ENCODE measurements at regions not wholly inside any gene's neighbourhood (a gene's known extent, or its start where the extent isn't known, plus 50 kb on each side); places are given as distances from the start of the nearest gene placed in this dataset.

DNA sequence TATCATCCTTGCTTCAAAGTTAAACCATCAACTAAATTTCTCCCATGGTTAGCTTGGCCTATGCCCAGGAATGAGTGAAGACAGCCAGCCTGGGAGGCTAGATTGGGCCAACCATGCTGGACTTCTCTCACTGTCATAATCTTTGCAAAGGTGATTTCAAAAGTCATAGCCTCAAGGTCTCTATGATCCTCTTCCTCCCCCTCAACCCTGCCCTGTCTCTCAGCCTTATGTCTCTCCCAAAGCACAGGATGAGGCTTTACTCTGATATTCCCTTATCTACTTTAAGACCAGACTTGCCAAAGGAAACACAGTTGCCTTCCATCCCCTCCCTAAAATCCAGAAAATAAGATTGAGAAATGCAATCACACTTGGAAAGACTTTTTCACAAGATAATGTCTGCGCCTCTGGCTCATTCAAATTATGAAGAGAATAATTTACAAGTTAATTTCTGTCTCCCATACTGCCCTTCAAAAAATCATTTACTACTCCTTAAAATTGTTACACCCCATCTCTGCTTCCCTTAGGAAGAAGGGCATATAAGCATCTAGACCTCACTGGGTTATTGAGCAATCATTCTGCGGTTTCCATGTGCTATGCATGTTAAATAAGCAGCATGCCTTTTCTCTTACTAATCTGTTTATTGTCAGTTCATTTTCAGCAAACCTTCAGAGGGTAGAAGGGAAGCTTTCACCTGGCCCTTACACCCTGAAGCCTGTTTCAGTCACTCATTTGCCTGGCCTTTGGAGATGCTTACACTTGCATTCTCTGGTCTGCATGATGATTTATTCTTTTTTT, 113.8 kb upstream of the ANKRD55 start:
- DNase-seq, result peak; percentile 82 to 94
- no CpG with 5 or more reads among the region's 2 CpGs for WGBS (ENCODE audit: extremely low coverage, insufficient coverage, insufficient read length)
- peak overlapping the region; percentile 33 for H2BK12ac ChIP-seq (ENCODE audit: low read length)
- no peaks in the 10 kb centered on the region for H3K27me3 ChIP-seq (ENCODE audit: insufficient read depth, low read length)
- no peak overlapping the region for H4K8ac ChIP-seq (ENCODE audit: low read depth, low read length)
- no peak overlapping the region for H3K23ac ChIP-seq (ENCODE audit: low read length)
- peak overlapping the region; percentile 64 for H3K27ac ChIP-seq (ENCODE audit: low read depth, low read length)
- H3K79me1 ChIP-seq (ENCODE audit: low read length), result peaks cover 14% of the 10 kb centered on the region
- no peak overlapping the region for H3K4me2 ChIP-seq (ENCODE audit: low read length)
- H4K91ac ChIP-seq (ENCODE audit: low read depth, low read length), result peak overlapping the region; percentile 30
- peak overlapping the region; percentile 16 for H2BK120ac ChIP-seq (ENCODE audit: insufficient read depth, low read length, poor library complexity)
- no peak overlapping the region for H3K4me3 ChIP-seq (ENCODE audit: low read depth, low read length)
- no peaks in the 10 kb centered on the region for H3K36me3 ChIP-seq (ENCODE audit: control insufficient read depth in 1 of 2, insufficient read depth in 2 of 2, low read length in 2 of 2)
- H2AK5ac ChIP-seq (ENCODE audit: low read length), result no peak overlapping the region
- no peak overlapping the region for H3K18ac ChIP-seq (ENCODE audit: low read length)
- H3K79me2 ChIP-seq (ENCODE audit: control insufficient read depth, insufficient read depth, low read length, poor library complexity), result no peaks in the 10 kb centered on the region
- H3K14ac ChIP-seq (ENCODE audit: low read length), result peak overlapping the region; percentile 53
- no peak overlapping the region for H4K12ac ChIP-seq (ENCODE audit: low read depth, low read length)
- peak overlapping the region; percentile 6 for H3K4ac ChIP-seq (ENCODE audit: low read depth, low read length)
- peak overlapping the region; percentile 14 for H2BK5ac ChIP-seq (ENCODE audit: low read depth, low read length, poor library complexity)
- no peaks in the 10 kb centered on the region for H3K9me3 ChIP-seq (ENCODE audit: insufficient read depth, low read depth, low read length)
- H3K9ac ChIP-seq (ENCODE audit: low read length), result no peak overlapping the region
- H3K4me1 ChIP-seq (ENCODE audit: control insufficient read depth in 1 of 2, insufficient read depth in 2 of 2, low read length in 2 of 2), result peaks cover 5 to 8% of the 10 kb centered on the region in 2 experiments
- H2AFZ ChIP-seq (ENCODE audit: insufficient read depth, low read length, poor library complexity), result no peak overlapping the region

DNA sequence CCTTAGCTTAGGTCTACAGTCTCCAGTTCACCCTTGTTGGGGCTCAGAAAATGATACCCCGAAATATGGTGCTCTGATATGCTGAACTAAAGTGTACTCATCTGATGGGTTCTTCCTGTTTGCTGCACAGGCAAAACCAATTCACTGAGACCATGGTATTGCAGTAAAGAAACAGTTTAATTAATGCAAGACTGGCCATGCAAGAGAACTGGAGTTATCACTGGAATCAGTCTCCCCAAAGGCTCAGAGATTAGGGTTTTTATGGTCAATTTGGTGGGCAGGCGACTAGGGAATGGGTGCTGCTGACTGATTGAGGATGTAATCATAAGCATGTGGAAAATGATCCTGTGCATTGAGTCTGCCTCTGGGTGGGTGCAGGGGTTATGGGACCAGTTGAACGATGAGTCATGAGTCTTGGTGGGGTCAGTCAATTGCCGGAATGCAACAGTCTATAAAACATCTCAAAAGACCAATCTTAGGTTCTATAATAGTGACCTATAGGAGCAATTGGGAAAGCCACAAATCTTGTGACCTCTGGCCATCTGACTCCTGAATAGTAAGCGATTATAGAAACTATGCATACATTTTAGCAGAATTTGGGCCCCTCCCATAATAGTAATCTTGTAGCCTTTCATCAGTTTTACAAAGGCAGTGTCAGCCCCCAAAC, 113.0 kb upstream of the ANKRD55 start:
- Histone ChIP-seq H3K9me3 (ENCODE audit: insufficient read depth, low read depth, low read length) (no peaks in the 10 kb centered on the region), H4K12ac (ENCODE audit: low read depth, low read length) (no peak overlapping the region), H2BK120ac (ENCODE audit: insufficient read depth, low read length, poor library complexity) (peak overlapping the region; percentile 16), H3K36me3 (ENCODE audit: control insufficient read depth in 1 of 2, insufficient read depth in 2 of 2, low read length in 2 of 2) (no peaks in the 10 kb centered on the region), H3K23ac (ENCODE audit: low read length) (no peak overlapping the region), H4K91ac (ENCODE audit: low read depth, low read length) (peak overlapping the region; percentile 30), H3K4ac (ENCODE audit: low read depth, low read length) (no peak overlapping the region), H3K27ac (ENCODE audit: low read depth, low read length) (no peak overlapping the region), H3K4me1 (ENCODE audit: control insufficient read depth in 1 of 2, insufficient read depth in 2 of 2, low read length in 2 of 2) (peaks cover 5 to 8% of the 10 kb centered on the region in 2 experiments), H4K8ac (ENCODE audit: low read depth, low read length) (no peak overlapping the region), H2BK5ac (ENCODE audit: low read depth, low read length, poor library complexity) (no peak overlapping the region), H2AFZ (ENCODE audit: insufficient read depth, low read length, poor library complexity) (no peak overlapping the region), H3K9ac (ENCODE audit: low read length) (no peak overlapping the region), H2BK12ac (ENCODE audit: low read length) (no peak overlapping the region), H3K4me3 (ENCODE audit: low read depth, low read length) (no peak overlapping the region), H3K14ac (ENCODE audit: low read length) (no peak overlapping the region), H3K4me2 (ENCODE audit: low read length) (no peak overlapping the region), H2AK5ac (ENCODE audit: low read length) (no peak overlapping the region), H3K79me1 (ENCODE audit: low read length) (peaks cover 14% of the 10 kb centered on the region), H3K27me3 (ENCODE audit: insufficient read depth, low read length) (no peaks in the 10 kb centered on the region), H3K79me2 (ENCODE audit: control insufficient read depth, insufficient read depth, low read length, poor library complexity) (no peaks in the 10 kb centered on the region), H3K18ac (ENCODE audit: low read length) (no peak overlapping the region)
- no peak for DNase-seq
- no CpG with 5 or more reads among the region's 5 CpGs for WGBS (ENCODE audit: extremely low coverage, insufficient coverage, insufficient read length)

DNA sequence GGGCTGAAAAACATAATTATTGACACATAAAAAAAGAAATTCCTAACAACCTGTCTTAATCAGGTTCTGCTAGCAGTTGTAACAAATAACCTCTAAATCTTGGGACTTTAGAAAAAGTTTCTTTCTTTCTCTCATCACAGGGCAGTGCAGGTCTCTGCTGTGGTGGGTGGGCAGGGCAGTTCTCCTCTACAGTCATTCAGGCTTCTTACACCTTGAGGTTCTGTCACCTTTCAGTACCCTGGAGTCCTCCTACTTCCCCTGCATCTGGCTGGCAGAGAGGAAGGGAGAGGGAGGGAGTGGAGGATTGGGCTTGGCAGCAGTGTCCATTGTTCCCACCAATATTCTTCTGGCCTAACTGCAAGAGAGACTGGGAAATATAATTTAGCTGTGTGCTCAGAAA, 112.2 kb upstream of the ANKRD55 start:
- peak overlapping the region; percentile 35 for H3K14ac ChIP-seq (ENCODE audit: low read length)
- H2BK5ac ChIP-seq (ENCODE audit: low read depth, low read length, poor library complexity), result no peak overlapping the region
- H3K4me3 ChIP-seq (ENCODE audit: low read depth, low read length), result no peak overlapping the region
- no peaks in the 10 kb centered on the region for H3K9me3 ChIP-seq (ENCODE audit: insufficient read depth, low read depth, low read length)
- H3K27ac ChIP-seq (ENCODE audit: low read depth, low read length), result no peak overlapping the region
- peak overlapping the region; percentile 63 for H2BK120ac ChIP-seq (ENCODE audit: insufficient read depth, low read length, poor library complexity)
- H3K9ac ChIP-seq (ENCODE audit: low read length), result no peak overlapping the region
- H2BK12ac ChIP-seq (ENCODE audit: low read length), result peak overlapping the region; percentile 63
- no peak overlapping the region for H2AFZ ChIP-seq (ENCODE audit: insufficient read depth, low read length, poor library complexity)
- no peaks in the 10 kb centered on the region for H3K27me3 ChIP-seq (ENCODE audit: insufficient read depth, low read length)
- peak overlapping the region; percentile 29 for H3K4ac ChIP-seq (ENCODE audit: low read depth, low read length)
- peak overlapping the region; percentile 19 for H4K91ac ChIP-seq (ENCODE audit: low read depth, low read length)
- H3K23ac ChIP-seq (ENCODE audit: low read length), result no peak overlapping the region
- no peak overlapping the region for H4K8ac ChIP-seq (ENCODE audit: low read depth, low read length)
- H3K79me2 ChIP-seq (ENCODE audit: control insufficient read depth, insufficient read depth, low read length, poor library complexity), result no peaks in the 10 kb centered on the region
- no peaks in the 10 kb centered on the region for H3K36me3 ChIP-seq (ENCODE audit: control insufficient read depth in 1 of 2, insufficient read depth in 2 of 2, low read length in 2 of 2)
- no peak overlapping the region for H4K12ac ChIP-seq (ENCODE audit: low read depth, low read length)
- no peak for DNase-seq
- peak overlapping the region; percentile 39 for H2AK5ac ChIP-seq (ENCODE audit: low read length)
- peaks cover 5 to 8% of the 10 kb centered on the region in 2 experiments for H3K4me1 ChIP-seq (ENCODE audit: control insufficient read depth in 1 of 2, insufficient read depth in 2 of 2, low read length in 2 of 2)
- no peak overlapping the region for H3K18ac ChIP-seq (ENCODE audit: low read length)
- peaks cover 12% of the 10 kb centered on the region for H3K79me1 ChIP-seq (ENCODE audit: low read length)
- no peak overlapping the region for H3K4me2 ChIP-seq (ENCODE audit: low read length)

DNA sequence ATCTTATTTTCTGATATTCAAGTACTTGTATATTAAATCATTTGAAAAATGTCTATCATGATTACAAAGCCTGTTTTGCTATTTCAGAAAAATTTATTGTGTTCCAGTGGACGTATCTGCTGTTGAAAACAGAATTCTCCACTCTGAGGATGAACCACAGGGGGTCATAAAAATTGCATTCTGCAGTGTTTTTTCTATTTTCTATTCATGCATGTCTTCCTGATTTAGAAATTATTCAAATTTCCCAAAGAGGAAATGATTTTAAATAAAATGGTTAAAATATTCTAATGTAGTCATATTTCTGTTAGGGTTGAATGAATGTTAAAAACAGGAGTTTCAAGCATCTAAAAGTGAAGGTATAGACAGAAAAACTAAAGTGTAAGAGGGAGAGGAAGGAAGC, 111.5 kb upstream of the ANKRD55 start:
- H3K27me3 ChIP-seq (ENCODE audit: insufficient read depth, low read length), result no peaks in the 10 kb centered on the region
- no peak overlapping the region for H3K9ac ChIP-seq (ENCODE audit: low read length)
- WGBS (ENCODE audit: extremely low coverage, insufficient coverage, insufficient read length), result no CpG with 5 or more reads among the region's 1 CpG
- DNase-seq, result no peak
- H2BK120ac ChIP-seq (ENCODE audit: insufficient read depth, low read length, poor library complexity), result no peak overlapping the region
- H4K12ac ChIP-seq (ENCODE audit: low read depth, low read length), result no peak overlapping the region
- no peak overlapping the region for H3K4ac ChIP-seq (ENCODE audit: low read depth, low read length)
- no peak overlapping the region for H2AK5ac ChIP-seq (ENCODE audit: low read length)
- H2BK12ac ChIP-seq (ENCODE audit: low read length), result no peak overlapping the region
- no peak overlapping the region for H4K8ac ChIP-seq (ENCODE audit: low read depth, low read length)
- H3K4me3 ChIP-seq (ENCODE audit: low read depth, low read length), result no peak overlapping the region
- no peaks in the 10 kb centered on the region for H3K79me2 ChIP-seq (ENCODE audit: control insufficient read depth, insufficient read depth, low read length, poor library complexity)
- no peak overlapping the region for H3K18ac ChIP-seq (ENCODE audit: low read length)
- no peaks in the 10 kb centered on the region for H3K9me3 ChIP-seq (ENCODE audit: insufficient read depth, low read depth, low read length)
- no peak overlapping the region for H2BK5ac ChIP-seq (ENCODE audit: low read depth, low read length, poor library complexity)
- no peak overlapping the region for H3K4me2 ChIP-seq (ENCODE audit: low read length)
- H3K27ac ChIP-seq (ENCODE audit: low read depth, low read length), result no peak overlapping the region
- H4K91ac ChIP-seq (ENCODE audit: low read depth, low read length), result no peak overlapping the region
- H3K23ac ChIP-seq (ENCODE audit: low read length), result no peak overlapping the region
- no peak overlapping the region for H2AFZ ChIP-seq (ENCODE audit: insufficient read depth, low read length, poor library complexity)
- H3K14ac ChIP-seq (ENCODE audit: low read length), result no peak overlapping the region
- H3K36me3 ChIP-seq (ENCODE audit: control insufficient read depth in 1 of 2, insufficient read depth in 2 of 2, low read length in 2 of 2), result no peaks in the 10 kb centered on the region
- peaks cover 0 to 4% of the 10 kb centered on the region in 2 experiments for H3K4me1 ChIP-seq (ENCODE audit: control insufficient read depth in 1 of 2, insufficient read depth in 2 of 2, low read length in 2 of 2)
- H3K79me1 ChIP-seq (ENCODE audit: low read length), result peaks cover 7% of the 10 kb centered on the region
